Panc1 (cell line): ENCODE measurements at regions not wholly inside any gene's neighbourhood (a gene's known extent, or its start where the extent isn't known, plus 50 kb on each side); places are given as distances from the start of the nearest gene placed in this dataset.

Experiments
- ATAC-seq: fragments of 200-7000 bp; cut with Tn5 transposase; 2 replicates; pipeline ENCODE4 v1.9.1; 2020; ENCODE audit warnings: mild to moderate bottlenecking, moderate library complexity
- BruUV-seq: library from RNA; stranded (reverse); fragments of 400-500 nt; replicated peaks from 2 replicates; lab custom pipeline; 2021; lab: Mats Ljungman, UMichigan
- CTCF ChIA-PET: fragments of 300-600 bp; sonication (Branson Sonifier 250); formaldehyde crosslinking; loops from one replicate; lab custom pipeline; 2022; ENCODE audit warnings: antibody characterized with exemption; lab: Charles Lee
- POLR2A ChIA-PET: fragments of 300-600 bp; sonication (Branson Sonifier 250); formaldehyde crosslinking; loops from one replicate; lab custom pipeline; 2022; ENCODE audit warnings: antibody characterized with exemption; lab: Charles Lee
- DNase-seq: peaks from one replicate; pipeline ENCODE4 v3.0.0-alpha.2; 2010; ENCODE audit warnings: low read depth, low spot score
- H3K27ac ChIP-seq: 2 replicates; pipeline ENCODE4 v1.5.1; 2011; ENCODE audit warnings: mild to moderate bottlenecking, low read length, inconsistent platforms
- H3K27me3 ChIP-seq: fragments of 200-500 bp; sonication (Bioruptor generic); 2 replicates; pipeline ENCODE4 v1.6.0; 2014; ENCODE audit warnings: low read length, inconsistent platforms; ENCODE audit not compliant: control insufficient read depth, insufficient read depth
- H3K36me3 ChIP-seq: fragments of 200-500 bp; sonication (Bioruptor generic); 2 replicates; pipeline ENCODE4 v1.5.1; 2014; ENCODE audit warnings: inconsistent platforms, mild to moderate bottlenecking, low read length, moderate library complexity; ENCODE audit not compliant: control insufficient read depth, insufficient read depth
- H3K4me1 ChIP-seq: 2 replicates; pipeline ENCODE4 v1.5.1; 2011; ENCODE audit warnings: inconsistent platforms, mild to moderate bottlenecking, low read length, moderate library complexity; ENCODE audit not compliant: control insufficient read depth, insufficient read depth
- H3K4me3 ChIP-seq, 2 experiments: 2 replicates each; pipeline ENCODE4 v1.5.1; 2011 to 2012; ENCODE audit warnings: low read depth in 2 of 2, low read length in 2 of 2, mild to moderate bottlenecking in 2 of 2, inconsistent platforms in 1 of 2, moderate library complexity in 1 of 2
- H3K9me3 ChIP-seq: fragments of 200-500 bp; sonication (Bioruptor generic); 2 replicates; pipeline ENCODE4 v1.5.1; 2014; ENCODE audit warnings: low read depth, mild to moderate bottlenecking, inconsistent platforms, low read length, moderate library complexity; ENCODE audit not compliant: control insufficient read depth, insufficient read depth
- POLR2AphosphoS5 ChIP-seq: IDR thresholded peaks from 2 replicates; pipeline ENCODE4 v1.6.1; 2012; ENCODE audit warnings: mild to moderate bottlenecking, low read depth, low read length, moderate library complexity
- SIN3A ChIP-seq: IDR thresholded peaks from 2 replicates; pipeline ENCODE4 v1.6.1; 2012; ENCODE audit warnings: low read depth, mild to moderate bottlenecking, low read length, moderate library complexity, borderline replicate concordance; ENCODE audit not compliant: insufficient read depth
- TCF7L2 ChIP-seq: IDR thresholded peaks from 2 replicates; pipeline ENCODE4 v1.6.1; 2011; ENCODE audit warnings: mild to moderate bottlenecking, low read depth, low read length, inconsistent platforms
- in situ Hi-C: cut with HindIII; loops from 2 replicates; pipeline ENCODE4 v1.10.0; 2016; ENCODE audit warnings: low sequenced_read_pairs, low pct_unique_long_range_greater_than_20kb
- intact Hi-C: fragments of 100-400 bp; cut with micrococcal nuclease; formaldehyde crosslinking; loops from one replicate; pipeline ENCODE4 v1.10.0; 2022; ENCODE audit not compliant: unreplicated experiment
- TF ChIP-seq, protein P1 (sequence below), 2 experiments: IDR thresholded peaks; 2 replicates each; pipeline ENCODE4 v1.6.1; 2011 to 2012; ENCODE audit warnings: low read depth in 2 of 2, control low read depth in 1 of 2, low read length in 1 of 2, mild to moderate bottlenecking in 1 of 2, moderate library complexity in 1 of 2; ENCODE audit not compliant: insufficient read depth in 1 of 2
- TF ChIP-seq, protein P2 (sequence below): fragments of 450-650 bp; IDR thresholded peaks from 2 replicates; pipeline ENCODE4 v1.5.1; 2017; ENCODE audit warnings: mild to moderate bottlenecking

DNA sequence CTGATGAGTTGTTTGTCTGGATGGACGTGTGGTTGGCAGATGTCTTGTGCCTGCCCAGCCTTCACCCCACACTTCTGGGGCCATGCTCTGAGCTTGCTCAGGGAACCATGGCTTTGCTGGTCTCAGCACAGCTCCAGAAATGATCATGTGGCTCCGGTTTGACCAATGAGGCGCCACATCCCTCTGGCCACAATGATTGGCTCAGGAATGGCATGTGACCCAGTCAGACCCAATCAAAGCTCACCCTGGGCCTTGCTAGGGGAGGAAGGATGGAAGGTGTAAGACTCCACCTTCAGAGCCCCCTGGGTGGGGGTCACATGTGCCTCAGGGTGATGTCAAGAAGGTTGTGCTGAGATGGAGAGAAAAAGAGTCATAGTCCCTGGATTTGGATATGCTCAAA lies 281.6 kb upstream of the SULF2 start:
- H3K4me1 ChIP-seq: no peaks in the 10 kb centered on the region
- BruUV-seq: no TSS peak
- TF ChIP-seq SIN3A (no peak), TCF7L2 (no peak), POLR2AphosphoS5 (no peak)
- TF ChIP-seq, protein P1, sequence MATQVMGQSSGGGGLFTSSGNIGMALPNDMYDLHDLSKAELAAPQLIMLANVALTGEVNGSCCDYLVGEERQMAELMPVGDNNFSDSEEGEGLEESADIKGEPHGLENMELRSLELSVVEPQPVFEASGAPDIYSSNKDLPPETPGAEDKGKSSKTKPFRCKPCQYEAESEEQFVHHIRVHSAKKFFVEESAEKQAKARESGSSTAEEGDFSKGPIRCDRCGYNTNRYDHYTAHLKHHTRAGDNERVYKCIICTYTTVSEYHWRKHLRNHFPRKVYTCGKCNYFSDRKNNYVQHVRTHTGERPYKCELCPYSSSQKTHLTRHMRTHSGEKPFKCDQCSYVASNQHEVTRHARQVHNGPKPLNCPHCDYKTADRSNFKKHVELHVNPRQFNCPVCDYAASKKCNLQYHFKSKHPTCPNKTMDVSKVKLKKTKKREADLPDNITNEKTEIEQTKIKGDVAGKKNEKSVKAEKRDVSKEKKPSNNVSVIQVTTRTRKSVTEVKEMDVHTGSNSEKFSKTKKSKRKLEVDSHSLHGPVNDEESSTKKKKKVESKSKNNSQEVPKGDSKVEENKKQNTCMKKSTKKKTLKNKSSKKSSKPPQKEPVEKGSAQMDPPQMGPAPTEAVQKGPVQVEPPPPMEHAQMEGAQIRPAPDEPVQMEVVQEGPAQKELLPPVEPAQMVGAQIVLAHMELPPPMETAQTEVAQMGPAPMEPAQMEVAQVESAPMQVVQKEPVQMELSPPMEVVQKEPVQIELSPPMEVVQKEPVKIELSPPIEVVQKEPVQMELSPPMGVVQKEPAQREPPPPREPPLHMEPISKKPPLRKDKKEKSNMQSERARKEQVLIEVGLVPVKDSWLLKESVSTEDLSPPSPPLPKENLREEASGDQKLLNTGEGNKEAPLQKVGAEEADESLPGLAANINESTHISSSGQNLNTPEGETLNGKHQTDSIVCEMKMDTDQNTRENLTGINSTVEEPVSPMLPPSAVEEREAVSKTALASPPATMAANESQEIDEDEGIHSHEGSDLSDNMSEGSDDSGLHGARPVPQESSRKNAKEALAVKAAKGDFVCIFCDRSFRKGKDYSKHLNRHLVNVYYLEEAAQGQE (IDR thresholded peaks at IDR 0.05; ENCODE audit: insufficient read depth in 1 of 2, low read depth in 2 of 2, low read length in 1 of 2): no peak
- TF ChIP-seq, protein P2, sequence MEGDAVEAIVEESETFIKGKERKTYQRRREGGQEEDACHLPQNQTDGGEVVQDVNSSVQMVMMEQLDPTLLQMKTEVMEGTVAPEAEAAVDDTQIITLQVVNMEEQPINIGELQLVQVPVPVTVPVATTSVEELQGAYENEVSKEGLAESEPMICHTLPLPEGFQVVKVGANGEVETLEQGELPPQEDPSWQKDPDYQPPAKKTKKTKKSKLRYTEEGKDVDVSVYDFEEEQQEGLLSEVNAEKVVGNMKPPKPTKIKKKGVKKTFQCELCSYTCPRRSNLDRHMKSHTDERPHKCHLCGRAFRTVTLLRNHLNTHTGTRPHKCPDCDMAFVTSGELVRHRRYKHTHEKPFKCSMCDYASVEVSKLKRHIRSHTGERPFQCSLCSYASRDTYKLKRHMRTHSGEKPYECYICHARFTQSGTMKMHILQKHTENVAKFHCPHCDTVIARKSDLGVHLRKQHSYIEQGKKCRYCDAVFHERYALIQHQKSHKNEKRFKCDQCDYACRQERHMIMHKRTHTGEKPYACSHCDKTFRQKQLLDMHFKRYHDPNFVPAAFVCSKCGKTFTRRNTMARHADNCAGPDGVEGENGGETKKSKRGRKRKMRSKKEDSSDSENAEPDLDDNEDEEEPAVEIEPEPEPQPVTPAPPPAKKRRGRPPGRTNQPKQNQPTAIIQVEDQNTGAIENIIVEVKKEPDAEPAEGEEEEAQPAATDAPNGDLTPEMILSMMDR: no peak
- no peaks in the 10 kb centered on the region for H3K9me3 ChIP-seq
- intact Hi-C loops (no loop called here), in situ Hi-C loops (no loop called here)
- H3K36me3 ChIP-seq: no peaks in the 10 kb centered on the region
- POLR2A ChIA-PET: no interaction called here
- H3K27ac ChIP-seq: no peak overlapping the region
- DNase-seq (no peak), ATAC-seq (no peak)
- no peak overlapping the region for H3K4me3 ChIP-seq
- H3K27me3 ChIP-seq: peaks cover 4% of the 10 kb centered on the region
- CTCF ChIA-PET: interaction anchor here (0.6 kb wide), 1 partner anchor 10 kb away, joined by 4 read pairs; no protein-coding TSS in a partner anchor

DNA sequence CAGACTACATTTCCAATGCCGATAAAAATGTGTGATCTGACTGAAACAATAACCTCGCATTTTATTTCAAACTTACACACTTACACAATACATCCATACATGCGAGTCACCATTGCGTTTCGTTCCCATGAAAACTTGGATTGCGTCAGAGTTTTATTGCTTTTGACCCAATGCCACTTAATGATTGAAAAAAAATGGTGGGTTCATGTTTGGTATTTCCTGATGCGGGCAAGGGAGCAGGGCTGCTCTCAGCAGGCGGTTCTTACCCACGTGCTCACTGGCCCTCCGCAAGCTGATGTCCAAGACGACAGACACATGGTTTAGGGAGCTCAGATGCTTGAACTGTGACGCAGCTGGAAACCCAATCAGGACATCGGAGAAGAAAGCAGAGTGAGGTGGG lies 281.0 kb upstream of the SULF2 start:
- DNase-seq (no peak), ATAC-seq (no peak)
- no peak overlapping the region for H3K4me3 ChIP-seq
- in situ Hi-C loops (no loop called here), intact Hi-C loops (no loop called here)
- H3K27me3 ChIP-seq: peaks cover 4% of the 10 kb centered on the region
- BruUV-seq: no TSS peak
- TF ChIP-seq, protein P1 (IDR thresholded peaks at IDR 0.05; ENCODE audit: insufficient read depth in 1 of 2, low read depth in 2 of 2, low read length in 1 of 2): no peak
- TF ChIP-seq POLR2AphosphoS5 (no peak), SIN3A (no peak), TCF7L2 (no peak)
- TF ChIP-seq, protein P2: no peak
- no peaks in the 10 kb centered on the region for H3K4me1 ChIP-seq
- H3K9me3 ChIP-seq: no peaks in the 10 kb centered on the region
- H3K36me3 ChIP-seq: no peaks in the 10 kb centered on the region
- no peak overlapping the region for H3K27ac ChIP-seq
- CTCF ChIA-PET: no interaction called here
- POLR2A ChIA-PET: no interaction called here
